Endothelial cell of umbilical vein (primary cell): ENCODE measurements at regions not wholly inside any gene's neighbourhood (a gene's known extent, or its start where the extent isn't known, plus 50 kb on each side); places are given as distances from the start of the nearest gene placed in this dataset.

Experiments
- BruUV-seq: library from RNA; stranded (reverse); fragments of 400-500 nt; replicated peaks from 2 replicates; lab custom pipeline; 2021; lab: Mats Ljungman, UMichigan
- CTCF ChIA-PET: fragments of 300-600, 350-600 bp; sonication (Branson Sonifier 250); formaldehyde crosslinking; loops from one replicate; lab custom pipeline; 2021; ENCODE audit warnings: antibody characterized with exemption, inconsistent platforms; lab: Charles Lee
- POLR2A ChIA-PET: fragments of 300-600, 350-600 bp; sonication (Branson Sonifier 250); formaldehyde crosslinking; loops from one replicate; lab custom pipeline; 2021; ENCODE audit warnings: antibody characterized with exemption, inconsistent platforms; lab: Charles Lee
- DNase-seq: peaks from one replicate; pipeline ENCODE4 v3.0.0-alpha.2; 2011; ENCODE audit warnings: low read depth, low spot score
- FAIRE-seq: peaks from 2 replicates; lab custom pipeline; 2011; peaks lifted over from hg19 to GRCh38; lab: Jason Lieb, UNC
- H2AFZ ChIP-seq: 2 replicates; pipeline ENCODE4 v1.6.0; 2012; ENCODE audit warnings: low read depth, low read length, control low read depth, inconsistent platforms
- H3K27ac ChIP-seq: 2 replicates; pipeline ENCODE4 v1.5.1; 2011; ENCODE audit warnings: low read depth, mild to moderate bottlenecking, control low read depth, low read length, moderate library complexity; ENCODE audit not compliant: insufficient read depth
- H3K27me3 ChIP-seq, 2 experiments: 2 replicates each; pipeline versions ENCODE4 v1.6.0 to v1.6.1; 2011; ENCODE audit warnings: low read length in 2 of 2, mixed read lengths in 1 of 2; ENCODE audit not compliant: control insufficient read depth in 2 of 2, insufficient read depth in 2 of 2
- H3K36me3 ChIP-seq, 2 experiments: 2 replicates in 1 of 2; 3 replicates in 1 of 2; pipeline ENCODE4 v1.5.1; 2011; ENCODE audit warnings: low read length in 2 of 2, mild to moderate bottlenecking in 1 of 2, moderate library complexity in 1 of 2; ENCODE audit not compliant: control insufficient read depth in 2 of 2, insufficient read depth in 2 of 2; ENCODE audit errors: extremely low read depth in 1 of 2
- H3K4me1 ChIP-seq: 3 replicates; pipeline ENCODE4 v1.5.1; 2011; ENCODE audit warnings: mild to moderate bottlenecking, low read length; ENCODE audit not compliant: control insufficient read depth, insufficient read depth; ENCODE audit errors: extremely low read depth
- H3K4me2 ChIP-seq: 2 replicates; pipeline ENCODE4 v1.6.1; 2011; ENCODE audit warnings: low read length, control low read depth, mixed read lengths; ENCODE audit not compliant: insufficient read depth
- H3K4me3 ChIP-seq, 3 experiments: fragments of 200-600 bp in 1 of 3; sonication (generic), shearing (Covaris generic) in 1 of 3; replicated peaks in 1 of 3; 2 replicates each; pipeline ENCODE4 v1.5.1; 2011 to 2016; ENCODE audit warnings: control low read depth in 3 of 3, low read length in 3 of 3, mild to moderate bottlenecking in 2 of 3, inconsistent platforms in 1 of 3, low read depth in 1 of 3, moderate library complexity in 1 of 3; ENCODE audit not compliant: insufficient read depth in 1 of 3
- H3K79me2 ChIP-seq: 2 replicates; pipeline ENCODE4 v1.6.0; 2012; ENCODE audit warnings: low read length, inconsistent platforms; ENCODE audit not compliant: control insufficient read depth, insufficient read depth
- H3K9ac ChIP-seq: replicated peaks from 2 replicates; pipeline ENCODE3; 2011; ENCODE audit warnings: low read length, control low read depth; ENCODE audit not compliant: insufficient read depth; ENCODE audit errors: extremely low read depth
- H3K9me1 ChIP-seq: replicated peaks from 3 replicates; pipeline ENCODE4 v1.6.0; 2011; ENCODE audit warnings: mild to moderate bottlenecking, low read length; ENCODE audit not compliant: control insufficient read depth, insufficient read depth; ENCODE audit errors: extremely low read depth
- H3K9me3 ChIP-seq: replicated peaks from 2 replicates; pipeline ENCODE4 v1.5.1; 2012; ENCODE audit warnings: low read length, inconsistent platforms; ENCODE audit not compliant: control insufficient read depth, insufficient read depth
- H4K20me1 ChIP-seq: replicated peaks from 2 replicates; pipeline ENCODE3; 2011; ENCODE audit warnings: mild to moderate bottlenecking, low read length; ENCODE audit not compliant: control insufficient read depth, insufficient read depth; ENCODE audit errors: extremely low read depth
- CTCF ChIP-seq, 2 donors: IDR thresholded peaks; 1 replicate in 1 of 2; 2 replicates in 1 of 2; pipeline ENCODE4 v1.5.1; 2011; ENCODE audit warnings: low read length in 2 of 2, mild to moderate bottlenecking in 2 of 2, moderate library complexity in 2 of 2, control low read depth in 1 of 2, inconsistent platforms in 1 of 2, low read depth in 1 of 2; ENCODE audit not compliant: insufficient read depth in 1 of 2; ENCODE audit errors: extremely low read depth in 1 of 2
- EZH2 ChIP-seq: IDR thresholded peaks from 2 replicates; pipeline ENCODE4 v1.6.1; 2012; ENCODE audit warnings: borderline replicate concordance, low read depth, mild to moderate bottlenecking, moderate library complexity, low read length, inconsistent platforms; ENCODE audit not compliant: severe bottlenecking
- FOS ChIP-seq: IDR thresholded peaks from 2 replicates; pipeline ENCODE4 v1.6.1; 2011; ENCODE audit warnings: mild to moderate bottlenecking, low read length, moderate library complexity, borderline replicate concordance; ENCODE audit not compliant: insufficient read depth
- GATA2 ChIP-seq: IDR thresholded peaks from 2 replicates; pipeline ENCODE4 v1.7.0; 2011; ENCODE audit warnings: low read depth, mild to moderate bottlenecking, moderate library complexity, mixed read lengths, low read length; ENCODE audit not compliant: insufficient read length, insufficient read depth
- JUN ChIP-seq: IDR thresholded peaks from 2 replicates; pipeline ENCODE4 v1.6.1; 2011; ENCODE audit warnings: borderline replicate concordance, low read depth; ENCODE audit not compliant: insufficient read length, insufficient read depth
- MAX ChIP-seq: IDR thresholded peaks from 2 replicates; pipeline ENCODE4 v1.6.1; 2011; ENCODE audit not compliant: insufficient read depth, insufficient read length
- MYC ChIP-seq: IDR thresholded peaks from one replicate; pipeline ENCODE4 v1.6.1; 2011; ENCODE audit warnings: mild to moderate bottlenecking, low read depth, low read length
- POLR2A ChIP-seq: IDR thresholded peaks from 2 replicates; pipeline ENCODE4 v1.6.1; 2012; ENCODE audit warnings: low read depth, mild to moderate bottlenecking, control low read depth, low read length
- POLR2AphosphoS5 ChIP-seq: IDR thresholded peaks from 2 replicates; pipeline ENCODE4 v1.6.1; 2012; ENCODE audit warnings: low read depth, mild to moderate bottlenecking, control low read depth, low read length, moderate library complexity; ENCODE audit not compliant: insufficient read depth
- dilution Hi-C: fragments of 300-500 bp; cut with MboI; formaldehyde crosslinking; loops from one replicate; pipeline ENCODE4 v1.15.0; 2019; ENCODE audit warnings: low sequenced_read_pairs; ENCODE audit not compliant: extremely low pct_ligation_motif_present
- intact Hi-C: fragments of 100-400 bp; cut with micrococcal nuclease; formaldehyde crosslinking; loops from one replicate; pipeline ENCODE4 v1.10.0; 2022

GRCh38 chr1:67522793-67523192 is 92.6 kb upstream of the SERBP1 start:
- dilution Hi-C loops (no loop called here), intact Hi-C loops (no loop called here)
- peaks cover 11% of the 10 kb centered on the region for H3K4me1 ChIP-seq
- TF ChIP-seq MAX = no peak
- TF ChIP-seq MYC = no peak
- no peak for TF ChIP-seq FOS
- no peak for TF ChIP-seq POLR2A
- no peak for TF ChIP-seq CTCF (IDR thresholded peaks at IDR 0.05; ENCODE audit: extremely low read depth in 1 of 2, insufficient read depth in 1 of 2, low read depth in 1 of 2, low read length in 2 of 2)
- no peak for TF ChIP-seq POLR2AphosphoS5
- no peak for TF ChIP-seq JUN
- no peak for TF ChIP-seq GATA2
- TF ChIP-seq EZH2 = no peak
- no peak overlapping the region for H3K9ac ChIP-seq
- H3K79me2 ChIP-seq = no peaks in the 10 kb centered on the region
- H3K9me3 ChIP-seq = no peaks in the 10 kb centered on the region
- no peak overlapping the region for H2AFZ ChIP-seq
- no peaks in the 10 kb centered on the region for H4K20me1 ChIP-seq
- H3K27ac ChIP-seq = no peak overlapping the region
- DNase-seq (no peak), FAIRE-seq (no peak)
- H3K4me3 ChIP-seq = no peak overlapping the region
- H3K27me3 ChIP-seq = no peaks in the 10 kb centered on the region
- no TSS peak for BruUV-seq
- POLR2A ChIA-PET = no interaction called here
- no peak overlapping the region for H3K4me2 ChIP-seq
- H3K9me1 ChIP-seq = peaks cover 2% of the 10 kb centered on the region
- CTCF ChIA-PET = interaction anchor here (1.1 to 2.2 kb wide), 4 partner anchors 10 to 308 kb away, joined by 3 to 7 read pairs (median 4); no protein-coding TSS in a partner anchor
- no peaks in the 10 kb centered on the region for H3K36me3 ChIP-seq
